Mucosa of stomach (tissue), 1 donor: ENCODE measurements at regions not wholly inside any gene's neighbourhood (a gene's known extent, or its start where the extent isn't known, plus 50 kb on each side); places are given as distances from the start of the nearest gene placed in this dataset.

Experiments used
- H3K27me3 ChIP-seq: one replicate; pipeline ENCODE4 v1.7.0; 2013; ENCODE audit warnings: mild to moderate bottlenecking, low read length; ENCODE audit not compliant: control insufficient read depth, insufficient read depth
- H3K36me3 ChIP-seq: one replicate; pipeline ENCODE4 v1.7.0; 2013; ENCODE audit warnings: low read length; ENCODE audit not compliant: control insufficient read depth, insufficient read depth
- H3K4me1 ChIP-seq: one replicate; pipeline ENCODE4 v1.7.0; 2013; ENCODE audit warnings: mild to moderate bottlenecking, low read length; ENCODE audit not compliant: control insufficient read depth, insufficient read depth
- H3K4me3 ChIP-seq: one replicate; pipeline ENCODE4 v1.7.0; 2013; ENCODE audit warnings: low read length
- H3K9ac ChIP-seq: one replicate; pipeline ENCODE4 v1.7.0; 2013; ENCODE audit warnings: mild to moderate bottlenecking, low read length, moderate library complexity
- H3K9me3 ChIP-seq: one replicate; pipeline ENCODE4 v1.7.0; 2013; ENCODE audit warnings: mild to moderate bottlenecking, low read length, moderate library complexity; ENCODE audit not compliant: control insufficient read depth
- donor health status: Pancreatic carcinoma.

GRCh38 chr6:168724033-168724432 is 283.0 kb downstream of the SMOC2 start:
- no peaks in the 10 kb centered on the region for H3K36me3 ChIP-seq
- no peaks in the 10 kb centered on the region for H3K4me1 ChIP-seq
- no peak overlapping the region for H3K9ac ChIP-seq
- no peak overlapping the region for H3K4me3 ChIP-seq
- no peaks in the 10 kb centered on the region for H3K27me3 ChIP-seq
- no peaks in the 10 kb centered on the region for H3K9me3 ChIP-seq

GRCh38 chr6:168722397-168722796 is 281.4 kb downstream of the SMOC2 start:
- H3K27me3 ChIP-seq: no peaks in the 10 kb centered on the region

DNA sequence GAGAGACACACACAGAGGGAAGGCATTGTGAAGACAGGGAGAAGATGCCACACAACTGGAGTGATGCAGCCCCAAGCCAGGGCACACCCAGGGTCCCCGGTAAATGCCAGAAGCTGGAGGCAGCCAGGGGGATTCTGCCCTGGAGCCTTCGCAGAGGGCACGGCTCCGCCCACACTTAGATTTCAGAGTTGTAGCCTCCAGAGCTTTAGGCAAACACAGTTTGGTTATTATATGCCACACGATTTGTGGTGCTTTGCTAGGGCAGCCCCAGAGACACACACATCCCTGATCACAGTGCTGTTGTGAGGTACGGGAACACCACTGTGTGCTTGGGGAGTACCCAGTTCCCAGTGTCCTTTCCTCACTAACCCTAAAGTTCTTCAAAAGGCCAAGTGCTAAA is 280.6 kb downstream of the SMOC2 start:
- H3K27me3 ChIP-seq: no peaks in the 10 kb centered on the region
- no peaks in the 10 kb centered on the region for H3K9me3 ChIP-seq
- H3K4me1 ChIP-seq: no peaks in the 10 kb centered on the region
- no peak overlapping the region for H3K4me3 ChIP-seq
- no peak overlapping the region for H3K9ac ChIP-seq
- no peaks in the 10 kb centered on the region for H3K36me3 ChIP-seq

More at GRCh38 chr6:168722397-168722796, 281.4 kb downstream of the SMOC2 start:
- Histone ChIP-seq H3K9ac (no peak overlapping the region), H3K4me3 (no peak overlapping the region), H3K4me1 (no peaks in the 10 kb centered on the region), H3K36me3 (no peaks in the 10 kb centered on the region), H3K9me3 (no peaks in the 10 kb centered on the region)

GRCh38 chr6:168719901-168720300 is 278.9 kb downstream of the SMOC2 start:
- H3K27me3 ChIP-seq: no peaks in the 10 kb centered on the region
- H3K9ac ChIP-seq: no peak overlapping the region
- H3K4me3 ChIP-seq: no peak overlapping the region
- no peaks in the 10 kb centered on the region for H3K4me1 ChIP-seq
- no peaks in the 10 kb centered on the region for H3K36me3 ChIP-seq
- no peaks in the 10 kb centered on the region for H3K9me3 ChIP-seq

DNA sequence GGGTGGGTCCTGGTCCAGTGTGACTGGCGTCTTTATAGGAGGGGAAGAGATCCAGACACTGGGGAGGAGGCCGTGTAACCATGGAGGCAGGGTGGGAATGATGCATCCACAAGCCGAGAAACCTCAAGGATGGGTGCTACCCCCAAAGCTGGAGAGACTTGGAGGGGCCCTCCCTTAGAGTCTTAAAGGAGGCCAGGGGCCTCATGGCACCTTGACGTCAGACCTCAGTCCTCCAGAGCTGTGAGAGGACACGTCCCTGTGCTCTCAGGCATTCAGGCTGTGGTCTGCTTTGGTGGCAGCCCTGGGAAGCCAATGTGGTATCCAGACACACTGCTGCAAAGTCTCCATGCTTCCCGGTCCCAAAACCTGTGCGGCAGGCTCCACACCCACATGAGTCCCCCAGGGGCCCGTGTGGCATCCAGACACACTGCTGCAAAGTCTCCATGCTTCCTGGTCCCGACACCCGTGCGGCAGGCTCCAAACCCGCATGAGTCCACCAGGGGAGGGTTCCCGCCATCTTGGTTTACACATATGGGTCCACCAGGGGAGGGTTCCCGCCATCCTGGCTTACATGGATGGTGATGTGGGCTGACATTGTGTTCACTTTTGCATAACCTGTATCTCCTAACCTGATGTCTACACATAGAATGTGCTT is 278.0 kb downstream of the SMOC2 start:
- no peaks in the 10 kb centered on the region for H3K4me1 ChIP-seq
- H3K27me3 ChIP-seq: no peaks in the 10 kb centered on the region
- H3K4me3 ChIP-seq: no peak overlapping the region
- no peaks in the 10 kb centered on the region for H3K36me3 ChIP-seq
- no peaks in the 10 kb centered on the region for H3K9me3 ChIP-seq
- no peak overlapping the region for H3K9ac ChIP-seq
